ENCODE measurements at regions not wholly inside any gene's neighbourhood (a gene's known extent, or its start where the extent isn't known, plus 50 kb on each side); places are given as distances from the start of the nearest gene placed in this dataset.
A peak's percentile ranks its signal among the peaks of the same experiment; 100 is the strongest.
"Not testable (repeated sequence)": the region's sequence is repeated elsewhere in the genome, so short reads cannot be mapped to it uniquely, and the experiment has no call there.

DNA sequence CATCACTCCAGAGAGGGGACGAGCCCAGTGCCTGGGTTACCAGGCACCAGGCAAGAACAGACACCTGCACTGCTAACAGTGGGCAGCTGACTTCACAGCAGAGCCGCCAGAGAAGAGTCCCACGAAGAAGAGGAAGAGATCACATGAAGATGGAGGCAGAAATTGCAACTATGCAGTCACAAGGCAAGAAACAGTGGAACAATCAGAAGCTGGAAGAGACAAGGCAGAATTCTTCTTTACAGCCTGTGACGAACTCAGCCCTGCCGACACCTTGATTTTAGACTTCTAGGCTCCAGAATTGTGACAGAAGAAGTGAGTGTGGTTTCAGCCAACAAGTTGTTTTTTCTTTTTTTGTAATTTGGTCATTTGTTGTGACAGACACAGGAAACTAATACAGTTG, 59.2 kb downstream of the IL12A start:
- Mint-ChIP-seq H3K27ac (no peak overlapping the region), H3K4me3 (no peak overlapping the region), H3K27me3 (ENCODE audit: insufficient read depth) (peaks cover 9% of the 10 kb centered on the region), H3K36me3 (ENCODE audit: low read depth) (no peaks in the 10 kb centered on the region), H3K9me3 (peaks cover 7% of the 10 kb centered on the region), H3K4me1 (ENCODE audit: low read depth) (no peaks in the 10 kb centered on the region)
- no peak for DNase-seq (ENCODE audit: low spot score)
- intact Hi-C loops (cut with micrococcal nuclease), result no loop called here

DNA sequence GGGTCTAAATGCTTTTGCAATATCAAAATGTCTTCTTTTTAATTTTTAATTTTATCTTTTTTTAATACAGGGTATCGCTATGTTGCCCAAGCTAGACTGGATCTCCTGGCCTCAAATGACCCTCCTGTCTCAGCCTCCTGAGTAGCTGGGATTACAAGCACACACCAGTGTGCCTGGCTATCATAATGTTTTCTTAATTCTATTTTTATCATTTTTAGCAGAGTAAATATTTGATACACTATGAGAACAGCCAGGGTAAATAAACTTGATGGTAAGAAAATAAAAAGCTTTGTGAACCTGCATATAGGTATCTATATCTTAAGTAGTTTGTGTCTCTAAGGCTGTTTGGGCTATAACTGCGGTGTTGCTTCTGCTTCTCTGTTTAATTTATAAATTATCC, 60.4 kb downstream of the IL12A start:
- no peak for DNase-seq (ENCODE audit: low spot score)
- Mint-ChIP-seq H3K4me1 (ENCODE audit: low read depth) (no peaks in the 10 kb centered on the region), H3K4me3 (no peak overlapping the region), H3K27me3 (ENCODE audit: insufficient read depth) (peaks cover 8% of the 10 kb centered on the region), H3K27ac (no peak overlapping the region), H3K36me3 (ENCODE audit: low read depth) (no peaks in the 10 kb centered on the region), H3K9me3 (no peaks in the 10 kb centered on the region)
- intact Hi-C loops (cut with micrococcal nuclease), result no loop called here

DNA sequence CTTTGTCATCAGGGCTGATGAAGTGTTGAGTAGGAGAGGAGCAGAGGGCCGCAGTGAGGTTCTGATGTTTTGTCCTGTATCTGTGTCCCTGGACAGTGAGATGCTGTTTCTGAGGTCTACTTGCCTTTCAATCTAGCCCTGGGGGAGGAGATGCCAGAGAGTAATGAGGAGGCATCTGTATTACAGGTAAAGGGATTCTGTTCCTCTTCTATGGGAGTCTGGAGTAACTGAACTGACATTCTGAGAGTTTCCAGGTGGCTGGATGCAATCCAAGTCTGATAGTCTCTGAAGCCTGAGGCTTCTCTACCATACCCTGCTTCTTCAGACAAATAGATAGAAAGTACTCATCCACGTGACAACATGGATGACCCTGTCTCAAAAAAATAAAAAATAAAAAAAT, 60.9 kb downstream of the IL12A start:
- Mint-ChIP-seq H3K4me1 (ENCODE audit: low read depth) (no peaks in the 10 kb centered on the region), H3K27me3 (ENCODE audit: insufficient read depth) (peaks cover 8% of the 10 kb centered on the region)

DNA sequence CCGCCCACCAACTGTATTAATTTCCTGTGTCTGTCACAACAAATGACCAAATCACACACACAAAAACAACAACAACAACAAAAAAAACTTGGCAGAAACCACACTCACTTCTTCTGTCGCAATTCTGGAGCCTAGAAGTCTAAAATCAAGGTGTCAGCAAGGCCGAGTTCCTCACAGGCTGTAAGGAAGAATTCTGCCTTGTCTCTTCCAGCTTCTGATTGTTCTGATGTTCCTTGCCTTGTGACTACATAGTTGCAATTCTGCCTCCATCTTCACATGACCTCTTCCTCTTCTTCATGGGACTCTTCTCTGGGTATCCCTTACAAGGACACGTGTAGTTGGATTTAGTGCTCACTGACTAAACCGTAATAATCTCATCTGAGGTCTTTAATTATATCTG, 61.4 kb downstream of the IL12A start:
- no peak for DNase-seq (ENCODE audit: low spot score)
- no peaks in the 10 kb centered on the region for H3K9me3 Mint-ChIP-seq
- no peak overlapping the region for H3K27ac Mint-ChIP-seq
- no peaks in the 10 kb centered on the region for H3K36me3 Mint-ChIP-seq (ENCODE audit: low read depth)
- H3K27me3 Mint-ChIP-seq (ENCODE audit: insufficient read depth), result peaks cover 8% of the 10 kb centered on the region
- intact Hi-C loops (cut with micrococcal nuclease), result no loop called here
- H3K4me3 Mint-ChIP-seq, result no peak overlapping the region
- H3K4me1 Mint-ChIP-seq (ENCODE audit: low read depth), result no peaks in the 10 kb centered on the region

More for the DNA sequence above, 60.9 kb downstream of the IL12A start:
- intact Hi-C loops (cut with micrococcal nuclease), result no loop called here
- Mint-ChIP-seq H3K27ac (no peak overlapping the region), H3K4me3 (no peak overlapping the region), H3K36me3 (ENCODE audit: low read depth) (no peaks in the 10 kb centered on the region), H3K9me3 (no peaks in the 10 kb centered on the region)
- DNase-seq (ENCODE audit: low spot score), result no peak

DNA sequence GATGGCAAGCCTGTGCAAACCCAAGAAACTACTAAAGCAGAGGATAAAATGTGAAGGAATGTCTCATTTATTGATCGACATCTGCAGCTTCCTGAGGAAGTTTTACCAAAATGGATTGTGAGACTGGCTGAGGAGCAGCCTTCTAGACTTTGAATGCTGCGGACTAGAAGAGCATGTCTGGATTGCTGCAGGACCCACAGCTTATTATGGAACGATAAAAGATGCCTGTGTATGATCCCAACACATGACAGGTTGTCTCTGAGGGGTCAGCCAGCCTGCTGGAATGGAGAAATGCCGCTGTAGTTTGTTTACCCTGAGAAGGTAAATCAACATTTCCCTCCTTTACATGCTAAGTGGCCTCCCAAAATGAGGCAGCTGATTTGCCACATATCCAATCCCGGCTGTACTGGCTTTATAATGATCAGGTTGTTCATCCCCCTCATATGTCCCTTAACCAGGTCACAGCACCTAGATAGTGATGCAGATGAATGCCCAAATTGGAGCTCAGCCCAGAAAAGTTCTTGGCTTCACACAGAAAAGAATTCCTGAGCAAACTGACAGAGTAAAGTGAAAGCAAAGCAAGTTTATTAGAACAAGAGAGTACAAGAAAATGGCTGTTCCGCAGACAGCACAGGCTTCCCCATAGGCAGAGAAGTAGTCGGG, 63.9 kb downstream of the IL12A start:
- Mint-ChIP-seq H3K9me3 (no peaks in the 10 kb centered on the region), H3K36me3 (ENCODE audit: low read depth) (no peaks in the 10 kb centered on the region), H3K4me3 (no peak overlapping the region), H3K27me3 (ENCODE audit: insufficient read depth) (peaks cover 8% of the 10 kb centered on the region), H3K4me1 (ENCODE audit: low read depth) (no peaks in the 10 kb centered on the region), H3K27ac (no peak overlapping the region)
- no peak for DNase-seq (ENCODE audit: low spot score)
- intact Hi-C loops (cut with micrococcal nuclease), result no loop called here

DNA sequence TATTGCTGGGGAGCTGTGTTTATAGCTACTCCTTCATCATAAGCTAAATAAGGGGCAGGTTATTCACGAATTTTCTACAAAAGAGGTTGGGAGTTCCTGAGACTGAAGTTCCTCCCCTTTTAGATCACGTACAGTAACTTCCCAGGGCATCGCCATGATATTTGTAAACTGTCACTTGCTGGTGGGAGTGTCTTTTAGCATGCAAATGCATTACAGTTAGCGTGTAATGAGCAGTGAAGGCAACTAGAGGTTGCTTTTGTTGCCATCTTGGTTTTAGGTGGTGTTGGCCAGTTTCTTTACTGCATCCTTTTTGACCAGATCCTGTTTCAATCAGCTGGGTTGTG, 64.4 kb downstream of the IL12A start:
- intact Hi-C loops (cut with micrococcal nuclease), result no loop called here
- Mint-ChIP-seq H3K27me3 (ENCODE audit: insufficient read depth) (peaks cover 8% of the 10 kb centered on the region), H3K4me1 (ENCODE audit: low read depth) (no peaks in the 10 kb centered on the region), H3K27ac (no peak overlapping the region), H3K9me3 (no peaks in the 10 kb centered on the region), H3K36me3 (ENCODE audit: low read depth) (no peaks in the 10 kb centered on the region), H3K4me3 (no peak overlapping the region)
- DNase-seq (ENCODE audit: low spot score), result no peak

DNA sequence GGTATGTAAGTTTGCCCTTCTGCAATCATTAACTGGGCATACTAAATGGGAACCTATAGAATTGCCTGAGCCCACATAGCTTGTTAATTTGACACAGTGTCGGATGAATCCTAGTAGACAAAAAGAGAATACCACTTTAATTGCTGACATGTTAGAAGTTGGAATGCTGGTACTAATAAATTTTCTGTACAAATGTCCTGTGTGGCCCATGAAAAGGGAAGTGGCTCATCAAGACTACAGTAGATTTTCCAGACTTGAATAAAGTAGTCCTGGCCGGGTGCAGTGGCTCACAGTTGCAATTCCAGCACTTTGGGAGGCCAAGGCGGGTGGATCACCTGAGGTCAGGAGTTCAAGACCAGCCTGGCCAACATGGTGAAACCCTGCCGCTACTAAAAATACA, 66.2 kb downstream of the IL12A start:
- H3K9me3 Mint-ChIP-seq; intact Hi-C loops (cut with micrococcal nuclease); H3K4me3 Mint-ChIP-seq; H3K27ac Mint-ChIP-seq; H3K36me3 Mint-ChIP-seq (ENCODE audit: low read depth); H3K4me1 Mint-ChIP-seq (ENCODE audit: low read depth); DNase-seq (ENCODE audit: low spot score); H3K27me3 Mint-ChIP-seq (ENCODE audit: insufficient read depth): not testable (repeated sequence)

DNA sequence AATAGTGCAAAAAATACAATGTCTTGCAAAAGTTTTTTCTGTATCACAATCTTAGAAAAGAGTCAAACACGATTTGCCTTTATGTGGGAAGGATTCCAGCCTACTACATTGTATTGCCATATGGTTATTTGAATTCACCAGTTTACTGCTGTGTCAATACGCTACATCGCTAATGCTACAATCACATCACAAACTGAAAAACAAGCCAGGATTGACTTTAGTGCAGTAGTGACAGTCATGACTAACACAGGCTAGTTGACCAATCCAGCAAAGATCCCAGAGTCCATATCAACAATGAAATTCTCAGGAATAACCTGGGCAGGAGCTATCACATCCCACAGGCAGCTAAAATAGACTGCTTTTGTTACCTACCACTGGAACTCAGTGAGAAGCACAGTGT, 67.0 kb downstream of the IL12A start:
- no peaks in the 10 kb centered on the region for H3K4me1 Mint-ChIP-seq (ENCODE audit: low read depth)
- DNase-seq (ENCODE audit: low spot score), result no peak
- no peaks in the 10 kb centered on the region for H3K9me3 Mint-ChIP-seq
- no peaks in the 10 kb centered on the region for H3K36me3 Mint-ChIP-seq (ENCODE audit: low read depth)
- peaks cover 6% of the 10 kb centered on the region for H3K27me3 Mint-ChIP-seq (ENCODE audit: insufficient read depth)
- H3K4me3 Mint-ChIP-seq, result no peak overlapping the region
- intact Hi-C loops (cut with micrococcal nuclease), result no loop called here
- H3K27ac Mint-ChIP-seq, result no peak overlapping the region

DNA sequence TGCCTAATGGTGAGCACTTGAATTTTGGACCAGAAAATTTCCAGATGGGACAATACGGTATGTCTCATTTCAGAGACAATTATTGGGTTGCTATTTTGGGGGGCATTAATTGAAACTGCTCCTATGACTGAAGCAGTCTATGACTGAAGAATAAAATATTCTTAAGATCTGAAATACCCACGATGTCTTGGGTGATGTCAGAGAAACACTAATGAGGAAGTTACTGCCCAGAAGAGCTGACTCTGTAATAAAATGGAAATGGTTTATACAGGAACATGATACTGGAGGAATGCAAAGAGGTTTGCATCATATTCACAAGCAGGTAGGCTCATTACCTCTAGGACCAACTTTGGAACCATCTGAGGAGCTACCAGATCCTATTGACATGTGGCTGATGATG, 68.7 kb downstream of the IL12A start:
- peaks cover 6% of the 10 kb centered on the region for H3K4me1 Mint-ChIP-seq (ENCODE audit: low read depth)
- H3K9me3 Mint-ChIP-seq, result no peaks in the 10 kb centered on the region
- no peak overlapping the region for H3K27ac Mint-ChIP-seq
- no peak overlapping the region for H3K4me3 Mint-ChIP-seq
- intact Hi-C loops (cut with micrococcal nuclease), result no loop called here
- peaks cover 4% of the 10 kb centered on the region for H3K27me3 Mint-ChIP-seq (ENCODE audit: insufficient read depth)
- no peaks in the 10 kb centered on the region for H3K36me3 Mint-ChIP-seq (ENCODE audit: low read depth)
- no peak for DNase-seq (ENCODE audit: low spot score)

DNA sequence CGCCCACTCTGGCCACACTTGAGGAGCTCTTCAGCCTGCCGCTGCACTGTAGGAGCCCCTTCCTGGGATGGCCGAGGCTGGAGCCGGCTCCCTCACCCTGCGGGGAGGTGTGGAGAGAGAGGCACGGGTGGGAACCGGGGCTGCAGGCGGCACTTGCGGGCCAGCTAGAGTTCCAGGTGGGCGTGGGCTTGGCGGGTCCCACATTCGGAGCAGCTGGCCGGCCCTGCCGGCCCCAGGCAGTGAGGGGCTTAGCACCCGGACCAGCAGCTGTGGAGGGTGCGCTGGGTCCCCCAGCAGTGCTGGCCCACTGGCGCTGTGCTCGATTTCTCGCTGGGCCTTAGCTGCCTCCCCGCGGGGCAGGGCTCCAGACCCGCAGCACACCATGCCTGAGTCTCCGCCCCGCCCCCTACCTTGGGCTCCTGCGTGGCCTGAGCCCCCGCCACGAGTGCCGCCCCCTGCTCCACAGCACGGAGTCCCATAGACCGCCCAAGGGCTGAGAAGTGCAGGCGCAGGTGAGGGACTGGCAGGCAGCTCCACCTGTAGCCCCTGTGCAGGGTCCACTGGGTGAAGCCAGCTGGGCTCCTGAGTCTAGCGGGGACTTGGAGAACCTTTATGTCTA, 71.9 kb downstream of the IL12A start:
- no peak overlapping the region for H3K4me3 Mint-ChIP-seq
- peaks cover 6% of the 10 kb centered on the region for H3K4me1 Mint-ChIP-seq (ENCODE audit: low read depth)
- peaks cover 2% of the 10 kb centered on the region for H3K27me3 Mint-ChIP-seq (ENCODE audit: insufficient read depth)
- intact Hi-C loops (cut with micrococcal nuclease), result no loop called here
- H3K27ac Mint-ChIP-seq, result no peak overlapping the region
- no peaks in the 10 kb centered on the region for H3K9me3 Mint-ChIP-seq
- DNase-seq (ENCODE audit: low spot score), result no peak
- H3K36me3 Mint-ChIP-seq (ENCODE audit: low read depth), result no peaks in the 10 kb centered on the region

DNA sequence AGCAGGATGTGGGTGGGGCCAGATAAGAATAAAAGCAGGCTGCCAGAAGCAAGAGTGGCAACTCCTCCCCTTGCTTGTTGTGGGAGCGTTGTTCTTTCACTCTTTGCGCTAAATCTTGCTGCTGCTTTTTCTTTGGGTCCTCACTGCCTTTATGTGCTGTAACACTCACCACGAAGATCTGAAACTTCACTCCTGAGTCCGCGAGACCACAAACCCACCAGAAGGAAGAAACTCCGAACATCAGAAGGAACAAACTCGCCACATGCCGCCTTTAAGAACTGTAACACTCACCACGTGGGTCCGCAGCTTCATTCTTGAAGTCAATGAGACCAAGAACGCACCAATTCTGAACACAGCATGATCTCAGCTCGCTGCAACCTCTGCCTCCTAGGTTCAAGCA, 72.9 kb downstream of the IL12A start:
- intact Hi-C loops (cut with micrococcal nuclease), result no loop called here
- H3K9me3 Mint-ChIP-seq, result no peaks in the 10 kb centered on the region
- no peak for DNase-seq (ENCODE audit: low spot score)
- peaks cover 2% of the 10 kb centered on the region for H3K27me3 Mint-ChIP-seq (ENCODE audit: insufficient read depth)
- H3K27ac Mint-ChIP-seq, result no peak overlapping the region
- H3K4me3 Mint-ChIP-seq, result peak overlapping the region; percentile 52
- no peaks in the 10 kb centered on the region for H3K36me3 Mint-ChIP-seq (ENCODE audit: low read depth)
- peaks cover 6% of the 10 kb centered on the region for H3K4me1 Mint-ChIP-seq (ENCODE audit: low read depth)

DNA sequence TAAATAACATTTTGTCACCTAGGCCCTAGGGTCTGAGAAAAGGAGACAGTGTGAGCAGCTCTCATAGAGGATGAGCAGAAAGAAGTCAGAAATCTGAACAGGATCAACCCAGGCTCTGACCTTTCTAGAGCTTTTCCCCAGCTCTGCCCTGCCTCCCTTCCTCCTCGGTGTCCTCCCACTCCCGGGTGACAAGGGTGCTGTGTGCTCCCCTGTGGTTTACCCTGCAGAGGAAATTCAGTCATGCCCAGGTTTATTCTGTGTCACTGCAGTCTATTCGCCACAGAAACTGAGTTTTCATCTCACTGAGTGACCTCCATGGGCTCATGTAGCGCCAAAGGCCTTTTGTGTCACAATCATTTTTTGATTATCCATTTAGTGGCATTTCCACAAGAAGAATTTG, 76.6 kb downstream of the IL12A start:
- Mint-ChIP-seq H3K36me3 (ENCODE audit: low read depth) (no peaks in the 10 kb centered on the region), H3K4me1 (ENCODE audit: low read depth) (peaks cover 6% of the 10 kb centered on the region), H3K27me3 (ENCODE audit: insufficient read depth) (peaks cover 7% of the 10 kb centered on the region), H3K27ac (no peak overlapping the region), H3K4me3 (no peak overlapping the region), H3K9me3 (no peaks in the 10 kb centered on the region)
- intact Hi-C loops (cut with micrococcal nuclease), result no loop called here
- no peak for DNase-seq (ENCODE audit: low spot score)

DNA sequence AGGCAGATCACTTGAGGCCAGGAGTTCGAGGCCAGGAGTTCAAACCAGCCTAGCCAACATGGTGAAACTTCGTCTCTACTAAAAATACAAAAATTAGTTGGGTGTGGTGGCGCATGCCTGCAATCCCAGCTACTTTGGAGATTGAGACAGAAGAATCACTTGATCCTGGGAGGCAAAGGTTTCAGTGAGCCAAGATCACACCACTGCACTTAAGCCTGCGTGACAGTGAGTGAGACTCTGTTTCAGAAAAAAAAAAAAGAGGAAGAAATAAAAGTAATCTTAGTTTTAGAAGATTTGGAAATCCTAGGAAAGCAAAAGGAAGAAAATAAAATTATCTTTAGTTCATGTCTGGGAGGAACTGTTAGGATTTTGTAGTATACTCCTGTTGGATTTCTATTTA, 77.2 kb downstream of the IL12A start:
- H3K4me1 Mint-ChIP-seq (ENCODE audit: low read depth), result peaks cover 6% of the 10 kb centered on the region
- no peak for DNase-seq (ENCODE audit: low spot score)
- no peak overlapping the region for H3K27ac Mint-ChIP-seq
- peaks cover 7% of the 10 kb centered on the region for H3K27me3 Mint-ChIP-seq (ENCODE audit: insufficient read depth)
- no peaks in the 10 kb centered on the region for H3K36me3 Mint-ChIP-seq (ENCODE audit: low read depth)
- no peak overlapping the region for H3K4me3 Mint-ChIP-seq
- no peaks in the 10 kb centered on the region for H3K9me3 Mint-ChIP-seq
- intact Hi-C loops (cut with micrococcal nuclease), result no loop called here

DNA sequence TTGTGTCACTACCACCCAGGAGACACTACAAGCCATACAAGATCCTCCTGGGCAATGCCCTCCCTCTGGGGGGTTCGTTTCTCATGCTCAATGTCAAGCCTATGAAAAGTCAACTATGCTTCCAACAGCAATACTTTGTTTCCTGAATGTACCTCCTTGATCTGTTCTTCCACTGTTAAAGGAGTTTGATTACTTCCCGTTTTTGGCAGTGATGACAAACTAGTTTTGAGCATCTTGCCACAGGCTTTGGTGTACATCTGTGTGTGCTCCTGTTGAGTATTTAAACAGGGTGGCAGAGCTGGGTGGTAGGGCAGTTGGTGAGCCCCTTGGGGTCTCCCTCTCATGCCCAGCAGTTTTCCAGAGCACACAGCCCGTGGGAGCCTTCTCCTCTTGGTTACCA, 81.4 kb downstream of the IL12A start:
- H3K4me1 Mint-ChIP-seq (ENCODE audit: low read depth), result no peaks in the 10 kb centered on the region
- intact Hi-C loops (cut with micrococcal nuclease), result no loop called here
- H3K27ac Mint-ChIP-seq, result no peak overlapping the region
- no peaks in the 10 kb centered on the region for H3K36me3 Mint-ChIP-seq (ENCODE audit: low read depth)
- no peak for DNase-seq (ENCODE audit: low spot score)
- H3K9me3 Mint-ChIP-seq, result no peaks in the 10 kb centered on the region
- H3K27me3 Mint-ChIP-seq (ENCODE audit: insufficient read depth), result peaks cover 5% of the 10 kb centered on the region
- no peak overlapping the region for H3K4me3 Mint-ChIP-seq
